Neural cell (in vitro differentiated cells): ENCODE measurements at regions not wholly inside any gene's neighbourhood (a gene's known extent, or its start where the extent isn't known, plus 50 kb on each side); places are given as distances from the start of the nearest gene placed in this dataset.

Source experiments
- H2AFZ ChIP-seq: fragments of 200-600, 300-800 bp; sonication (generic), shearing (Covaris generic); 2 replicates; pipeline ENCODE4 v1.6.0; 2014; ENCODE audit warnings: low read depth, mild to moderate bottlenecking, antibody characterized with exemption, low read length, moderate library complexity
- H3F3A ChIP-seq: fragments of 200-600 bp; shearing (Covaris generic); 2 replicates; pipeline ENCODE4 v1.6.1; 2016; ENCODE audit warnings: mild to moderate bottlenecking, moderate library complexity, mixed read lengths, antibody characterized with exemption, low read length; ENCODE audit not compliant: insufficient read depth, poor library complexity, severe bottlenecking
- H3K27ac ChIP-seq: fragments of 200-600, 300-800 bp; sonication (generic), shearing (Covaris generic); 2 replicates; pipeline ENCODE4 v1.5.1; 2014; ENCODE audit warnings: mild to moderate bottlenecking, low read length, moderate library complexity
- H3K27me3 ChIP-seq: fragments of 300-800, 200-600 bp; sonication (generic), shearing (Covaris generic); 2 replicates; pipeline ENCODE4 v1.6.0; 2014; ENCODE audit warnings: mild to moderate bottlenecking, low read depth, low read length, moderate library complexity; ENCODE audit not compliant: insufficient read depth
- H3K36me3 ChIP-seq: fragments of 300-800, 200-600 bp; sonication (generic), shearing (Covaris generic); 2 replicates; pipeline ENCODE4 v1.5.1; 2014; ENCODE audit warnings: mild to moderate bottlenecking, antibody characterized with exemption, low read length, moderate library complexity; ENCODE audit not compliant: insufficient read depth
- H3K4me2 ChIP-seq: fragments of 300-800, 200-600 bp; sonication (generic), shearing (Covaris generic); 2 replicates; pipeline ENCODE4 v1.6.0; 2014; ENCODE audit warnings: mild to moderate bottlenecking, low read length
- H3K4me3 ChIP-seq: fragments of 300-800, 200-600 bp; sonication (generic), shearing (Covaris generic); 2 replicates; pipeline ENCODE4 v1.5.1; 2014; ENCODE audit warnings: mild to moderate bottlenecking, low read length, moderate library complexity
- H3K79me2 ChIP-seq: fragments of 200-600 bp; shearing (Covaris generic); replicated peaks from 2 replicates; pipeline ENCODE4 v1.6.0; 2014; ENCODE audit warnings: mild to moderate bottlenecking, low read length, moderate library complexity; ENCODE audit not compliant: insufficient read depth
- H3K9ac ChIP-seq: fragments of 300-800, 200-600 bp; sonication (generic), shearing (Covaris generic); 2 replicates; pipeline ENCODE4 v1.6.1; 2016; ENCODE audit warnings: mild to moderate bottlenecking, low read length, mixed read lengths
- H3K9me2 ChIP-seq: fragments of 200-600 bp; shearing (Covaris generic); 2 replicates; pipeline ENCODE4 v1.6.1; 2016; ENCODE audit warnings: mild to moderate bottlenecking, low read length, mixed read lengths; ENCODE audit not compliant: insufficient read depth
- H3K9me3 ChIP-seq: fragments of 200-600, 300-800 bp; sonication (generic), shearing (Covaris generic); 2 replicates; pipeline ENCODE4 v1.6.1; 2016; ENCODE audit warnings: mild to moderate bottlenecking, mixed run types, low read length, moderate library complexity, mixed read lengths
- H4K20me1 ChIP-seq: fragments of 200-600 bp; shearing (Covaris generic); 2 replicates; pipeline ENCODE4 v1.6.1; 2016; ENCODE audit warnings: mild to moderate bottlenecking, mixed run types; ENCODE audit not compliant: insufficient read depth
- EP300 ChIP-seq: fragments of 450-650 bp; conservative IDR thresholded peaks from 2 replicates; pipeline ENCODE4 v1.6.1; 2014; ENCODE audit warnings: antibody characterized with exemption, mild to moderate bottlenecking, moderate library complexity; ENCODE audit not compliant: poor library complexity, severe bottlenecking
- EZH2 ChIP-seq: fragments of 200-600, 300-800 bp; shearing (Covaris generic), sonication (generic); IDR thresholded peaks from 2 replicates; pipeline ENCODE4 v1.6.1; 2014; ENCODE audit warnings: antibody characterized with exemption, low read length, borderline replicate concordance, mild to moderate bottlenecking; ENCODE audit not compliant: insufficient read depth, poor library complexity, severe bottlenecking
- MXI1 ChIP-seq: fragments of 450-650 bp; conservative IDR thresholded peaks from 2 replicates; pipeline ENCODE4 v1.6.1; 2014; ENCODE audit warnings: antibody characterized with exemption, mild to moderate bottlenecking; ENCODE audit not compliant: poor library complexity, severe bottlenecking
- POLR2AphosphoS5 ChIP-seq: IDR thresholded peaks from 2 replicates; pipeline ENCODE4 v1.6.1; 2012
- RAD21 ChIP-seq: fragments of 450-650 bp; conservative IDR thresholded peaks from 2 replicates; pipeline ENCODE4 v1.6.1; 2014; ENCODE audit warnings: antibody characterized with exemption, mild to moderate bottlenecking, moderate library complexity
- REST ChIP-seq: IDR thresholded peaks from 2 replicates; pipeline ENCODE4 v1.6.1; 2012; ENCODE audit warnings: borderline replicate concordance
- SMC3 ChIP-seq: fragments of 450-650 bp; conservative IDR thresholded peaks from 2 replicates; pipeline ENCODE4 v1.6.1; 2014; ENCODE audit warnings: antibody characterized with exemption, mild to moderate bottlenecking, moderate library complexity; ENCODE audit not compliant: poor library complexity
- TAF1 ChIP-seq: IDR thresholded peaks from 2 replicates; pipeline ENCODE4 v1.6.1; 2012; ENCODE audit warnings: low read depth
- TF ChIP-seq, protein P1 (sequence below): fragments of 450-650 bp; IDR thresholded peaks from 2 replicates; pipeline ENCODE4 v1.5.1; 2014; ENCODE audit warnings: antibody characterized with exemption, mild to moderate bottlenecking, moderate library complexity; ENCODE audit not compliant: poor library complexity, severe bottlenecking

GRCh38 chr6:97870273-97870672 is 587.3 kb upstream of the MMS22L start:
- Histone ChIP-seq H3K9me3 (no peaks in the 10 kb centered on the region), H3K4me2 (no peak overlapping the region), H2AFZ (no peak overlapping the region), H3K4me3 (no peak overlapping the region), H3K9me2 (no peaks in the 10 kb centered on the region), H3F3A (no peaks in the 10 kb centered on the region), H3K36me3 (no peaks in the 10 kb centered on the region), H3K79me2 (no peaks in the 10 kb centered on the region), H3K9ac (no peak overlapping the region), H3K27me3 (no peaks in the 10 kb centered on the region), H3K27ac (no peak overlapping the region), H4K20me1 (no peaks in the 10 kb centered on the region)
- no peak for TF ChIP-seq EZH2
- no peak for TF ChIP-seq EP300
- TF ChIP-seq POLR2AphosphoS5, result no peak
- no peak for TF ChIP-seq TAF1
- TF ChIP-seq SMC3, result no peak
- TF ChIP-seq, protein P1, sequence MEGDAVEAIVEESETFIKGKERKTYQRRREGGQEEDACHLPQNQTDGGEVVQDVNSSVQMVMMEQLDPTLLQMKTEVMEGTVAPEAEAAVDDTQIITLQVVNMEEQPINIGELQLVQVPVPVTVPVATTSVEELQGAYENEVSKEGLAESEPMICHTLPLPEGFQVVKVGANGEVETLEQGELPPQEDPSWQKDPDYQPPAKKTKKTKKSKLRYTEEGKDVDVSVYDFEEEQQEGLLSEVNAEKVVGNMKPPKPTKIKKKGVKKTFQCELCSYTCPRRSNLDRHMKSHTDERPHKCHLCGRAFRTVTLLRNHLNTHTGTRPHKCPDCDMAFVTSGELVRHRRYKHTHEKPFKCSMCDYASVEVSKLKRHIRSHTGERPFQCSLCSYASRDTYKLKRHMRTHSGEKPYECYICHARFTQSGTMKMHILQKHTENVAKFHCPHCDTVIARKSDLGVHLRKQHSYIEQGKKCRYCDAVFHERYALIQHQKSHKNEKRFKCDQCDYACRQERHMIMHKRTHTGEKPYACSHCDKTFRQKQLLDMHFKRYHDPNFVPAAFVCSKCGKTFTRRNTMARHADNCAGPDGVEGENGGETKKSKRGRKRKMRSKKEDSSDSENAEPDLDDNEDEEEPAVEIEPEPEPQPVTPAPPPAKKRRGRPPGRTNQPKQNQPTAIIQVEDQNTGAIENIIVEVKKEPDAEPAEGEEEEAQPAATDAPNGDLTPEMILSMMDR, result no peak
- no peak for TF ChIP-seq MXI1
- TF ChIP-seq REST, result no peak
- TF ChIP-seq RAD21, result no peak

DNA sequence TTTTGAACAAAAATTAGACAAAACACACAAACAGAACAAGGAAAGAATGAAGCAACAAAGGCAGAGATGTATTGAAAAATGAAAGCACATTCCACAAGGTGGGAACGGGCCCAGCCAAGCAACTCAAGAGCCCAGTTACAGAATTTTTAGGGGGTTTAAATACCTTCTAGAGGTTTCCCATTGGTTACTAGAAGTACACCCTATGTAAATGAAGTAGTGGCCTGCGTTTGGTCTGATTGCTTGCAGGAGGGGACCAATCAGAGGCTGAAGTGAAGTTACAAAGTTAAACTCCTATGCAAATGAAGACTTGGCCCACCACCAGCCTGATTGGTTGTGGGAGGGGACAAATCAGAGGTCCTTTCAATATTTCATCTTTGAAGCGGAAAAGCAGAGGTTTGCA is 593.7 kb upstream of the MMS22L start:
- Histone ChIP-seq H3K4me3 (no peak overlapping the region), H3K27me3 (no peaks in the 10 kb centered on the region), H3K4me2 (no peak overlapping the region), H4K20me1 (no peaks in the 10 kb centered on the region), H3K9me3 (no peaks in the 10 kb centered on the region), H3K36me3 (no peaks in the 10 kb centered on the region), H2AFZ (no peak overlapping the region), H3K79me2 (no peaks in the 10 kb centered on the region), H3K9me2 (no peaks in the 10 kb centered on the region), H3K27ac (no peak overlapping the region), H3K9ac (no peak overlapping the region), H3F3A (no peaks in the 10 kb centered on the region)
- TF ChIP-seq SMC3 (no peak), REST (no peak), EZH2 (no peak)
- TF ChIP-seq, protein P1, result no peak
